HT1080 (cell line): ENCODE measurements at regions not wholly inside any gene's neighbourhood (a gene's known extent, or its start where the extent isn't known, plus 50 kb on each side); places are given as distances from the start of the nearest gene placed in this dataset.

Experiments used
- DNase-seq: peaks from one replicate; pipeline ENCODE4 v3.0.0-alpha.2; 2015; ENCODE audit warnings: low read depth

DNA sequence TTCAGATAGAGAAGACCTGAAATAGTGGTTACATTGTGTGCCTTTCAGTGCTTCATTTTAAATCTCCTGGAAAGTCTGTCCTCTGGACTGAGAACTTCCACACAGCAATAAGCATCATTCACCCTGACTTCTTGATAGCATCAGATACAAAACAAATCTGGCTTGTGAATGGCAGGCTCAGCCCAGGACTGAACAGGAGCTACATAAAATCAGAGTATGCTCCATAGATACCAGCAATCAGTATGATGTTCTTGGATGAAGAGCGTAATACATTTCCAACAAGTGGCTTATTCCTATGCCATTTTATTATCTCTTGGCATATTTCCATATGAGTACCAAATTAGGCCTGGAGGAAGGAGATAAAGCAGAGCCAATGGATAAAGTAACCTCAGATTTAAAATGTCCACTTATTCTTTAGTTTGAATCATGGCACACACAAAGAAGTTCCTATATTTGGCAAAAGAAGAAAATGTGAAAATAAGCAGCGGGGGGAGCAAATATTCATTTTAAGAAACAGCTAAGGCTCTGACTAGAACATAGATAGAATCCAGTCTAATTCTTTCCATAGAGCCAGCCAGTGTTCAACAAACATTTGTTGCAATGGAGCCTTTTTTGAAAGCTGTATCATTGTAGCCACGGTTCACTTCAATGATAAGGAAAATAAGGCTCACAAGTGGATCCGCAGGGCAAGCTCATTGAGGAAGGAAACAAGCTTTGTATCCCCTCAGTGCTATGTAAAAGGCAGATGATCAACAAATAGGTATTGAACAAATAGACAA, 230.8 kb upstream of the CHAC2 start:
- DNase-seq = no peak

DNA sequence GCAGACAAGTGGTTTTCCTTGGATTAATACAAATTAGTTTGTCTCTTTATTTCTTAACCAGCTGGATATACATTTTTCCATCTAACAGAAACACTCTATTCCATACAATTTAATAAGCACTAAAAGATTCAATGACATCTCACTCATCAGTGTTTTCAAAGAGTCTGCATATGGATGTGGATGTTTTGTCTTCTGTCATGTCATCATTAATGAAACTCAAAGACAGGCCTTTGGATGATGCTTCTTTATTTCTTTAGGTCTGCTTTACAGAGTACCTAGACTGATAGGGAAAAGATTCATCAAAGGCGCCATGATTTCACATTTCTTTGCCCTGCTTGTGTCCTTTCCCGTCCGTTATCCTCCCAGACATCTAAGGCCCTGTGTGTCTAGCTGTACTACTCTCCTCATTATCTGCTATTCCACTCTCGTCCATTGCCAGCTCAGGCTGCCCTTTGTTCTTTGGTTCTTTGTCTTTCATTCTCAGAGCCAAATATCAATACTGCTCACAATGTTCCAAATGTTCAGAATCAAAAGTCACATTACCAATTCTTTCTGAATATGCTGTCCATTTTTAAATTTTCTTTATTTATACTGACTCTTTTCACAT, 232.3 kb upstream of the CHAC2 start:
- no peak for DNase-seq

DNA sequence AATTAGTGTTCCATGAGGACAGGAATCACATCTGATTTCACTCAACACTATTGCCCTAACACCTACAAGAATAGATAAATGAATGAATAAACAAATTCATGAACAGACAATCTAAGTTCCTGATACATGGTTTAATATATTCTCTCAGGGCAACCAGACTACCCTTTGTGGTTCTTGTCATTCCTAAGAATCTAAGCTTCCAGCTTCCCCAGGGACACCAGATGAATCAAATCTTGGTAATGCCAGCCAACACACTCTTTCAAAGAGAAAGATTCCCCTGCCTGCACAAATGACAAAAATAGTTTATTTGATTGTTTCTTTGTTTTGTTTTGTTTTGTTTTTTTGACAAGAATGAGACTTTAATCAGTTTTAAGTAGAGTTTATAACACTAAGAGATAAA, 237.5 kb upstream of the CHAC2 start:
- DNase-seq = no peak

DNA sequence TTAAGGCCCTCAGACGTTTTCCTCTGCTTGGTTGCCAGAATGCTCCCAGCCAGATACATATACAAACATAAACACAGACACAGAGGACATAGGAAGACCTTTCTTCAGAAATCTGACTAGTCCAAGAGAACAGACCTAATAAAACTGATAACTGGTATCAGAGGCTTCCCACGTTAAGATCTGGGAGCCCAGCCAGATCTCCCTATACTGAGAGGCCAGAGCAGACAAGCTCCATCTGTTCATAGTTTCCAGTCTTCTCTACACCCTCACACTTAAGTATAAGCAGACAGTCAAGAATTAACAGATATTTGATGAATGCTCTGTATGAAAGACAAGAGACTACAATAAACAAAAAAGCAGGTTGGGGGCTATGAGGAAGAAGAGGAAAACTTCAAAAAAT, 240.5 kb upstream of the CHAC2 start:
- DNase-seq = no peak

DNA sequence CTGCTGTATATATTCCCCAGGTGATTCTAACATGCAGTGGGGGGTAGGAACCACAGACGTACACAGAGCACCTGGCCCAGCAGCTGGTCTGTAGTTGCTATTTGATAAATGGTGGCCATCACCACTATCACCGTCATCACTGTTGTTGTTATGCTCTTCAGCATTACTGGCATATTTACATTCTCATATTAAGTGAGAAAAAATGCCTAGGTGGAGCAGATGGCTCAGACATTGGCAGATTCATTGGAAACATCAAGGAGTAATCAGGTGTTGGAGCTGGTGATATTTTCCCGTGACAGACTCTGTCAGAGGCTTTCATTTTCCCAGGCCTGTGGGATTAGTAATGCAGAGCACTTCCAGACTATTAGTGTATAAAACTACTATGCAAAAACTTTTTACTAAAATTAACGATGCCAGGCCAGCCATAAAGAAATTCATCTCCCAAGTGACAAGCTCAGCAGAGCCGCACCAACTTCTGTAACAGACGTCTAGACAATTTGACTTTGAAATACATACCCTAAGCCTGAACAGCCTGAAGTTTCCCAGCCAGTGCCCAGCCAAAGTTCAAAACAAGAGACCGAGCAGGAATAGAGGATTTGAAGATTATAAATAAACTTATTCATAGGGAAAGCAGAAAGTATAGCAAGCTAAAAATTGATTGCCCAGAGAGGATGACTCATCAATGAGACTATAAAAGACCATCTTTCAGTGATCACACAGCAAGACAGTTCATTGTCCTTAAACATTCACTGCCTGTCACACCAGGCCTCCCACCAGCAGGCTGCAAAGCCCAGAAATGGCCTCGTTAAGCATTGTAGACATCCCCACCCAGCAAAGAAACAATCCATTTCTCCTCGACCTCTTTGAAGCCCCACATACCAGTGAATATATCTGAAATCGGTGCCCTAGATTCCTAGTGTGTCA, 247.4 kb upstream of the CHAC2 start:
- no peak for DNase-seq

DNA sequence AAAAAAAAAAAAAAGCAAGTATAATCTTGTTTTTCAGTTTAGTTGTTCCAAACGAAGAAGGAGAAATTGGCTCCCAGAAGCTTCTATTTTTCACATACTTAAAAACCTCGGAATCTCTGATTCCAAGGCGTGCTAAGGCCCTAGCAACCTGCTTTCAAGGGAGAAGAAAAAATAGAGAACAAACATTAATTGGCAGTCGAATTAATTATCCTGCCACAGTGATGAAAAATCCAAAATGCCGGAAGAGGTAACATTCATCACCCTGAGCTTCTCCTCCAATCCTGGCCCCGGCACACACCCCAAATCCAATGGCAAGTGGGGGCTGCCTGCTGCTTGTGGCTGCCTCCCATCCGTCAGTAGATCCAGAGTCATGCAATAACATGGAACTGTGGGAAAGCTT, 250.2 kb upstream of the CHAC2 start:
- no peak for DNase-seq

DNA sequence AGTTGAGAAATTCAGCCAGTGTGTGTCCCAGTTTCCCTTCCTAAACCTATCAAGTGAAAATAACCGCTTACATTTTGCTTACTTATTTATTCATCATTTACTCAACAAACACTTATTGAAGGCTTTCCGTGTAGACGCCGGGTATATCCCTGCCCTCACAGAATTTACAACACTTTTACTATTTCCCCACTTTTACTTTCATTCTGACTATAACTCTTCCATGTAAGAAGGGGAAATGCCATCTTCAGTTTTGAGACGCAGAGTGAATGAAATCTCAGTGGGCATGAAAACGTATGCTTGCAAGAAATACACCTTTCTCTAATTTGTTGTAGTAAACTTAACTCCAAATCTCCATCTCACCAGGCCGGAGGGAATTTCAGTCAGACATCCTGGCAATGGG, 251.0 kb upstream of the CHAC2 start:
- DNase-seq = no peak

DNA sequence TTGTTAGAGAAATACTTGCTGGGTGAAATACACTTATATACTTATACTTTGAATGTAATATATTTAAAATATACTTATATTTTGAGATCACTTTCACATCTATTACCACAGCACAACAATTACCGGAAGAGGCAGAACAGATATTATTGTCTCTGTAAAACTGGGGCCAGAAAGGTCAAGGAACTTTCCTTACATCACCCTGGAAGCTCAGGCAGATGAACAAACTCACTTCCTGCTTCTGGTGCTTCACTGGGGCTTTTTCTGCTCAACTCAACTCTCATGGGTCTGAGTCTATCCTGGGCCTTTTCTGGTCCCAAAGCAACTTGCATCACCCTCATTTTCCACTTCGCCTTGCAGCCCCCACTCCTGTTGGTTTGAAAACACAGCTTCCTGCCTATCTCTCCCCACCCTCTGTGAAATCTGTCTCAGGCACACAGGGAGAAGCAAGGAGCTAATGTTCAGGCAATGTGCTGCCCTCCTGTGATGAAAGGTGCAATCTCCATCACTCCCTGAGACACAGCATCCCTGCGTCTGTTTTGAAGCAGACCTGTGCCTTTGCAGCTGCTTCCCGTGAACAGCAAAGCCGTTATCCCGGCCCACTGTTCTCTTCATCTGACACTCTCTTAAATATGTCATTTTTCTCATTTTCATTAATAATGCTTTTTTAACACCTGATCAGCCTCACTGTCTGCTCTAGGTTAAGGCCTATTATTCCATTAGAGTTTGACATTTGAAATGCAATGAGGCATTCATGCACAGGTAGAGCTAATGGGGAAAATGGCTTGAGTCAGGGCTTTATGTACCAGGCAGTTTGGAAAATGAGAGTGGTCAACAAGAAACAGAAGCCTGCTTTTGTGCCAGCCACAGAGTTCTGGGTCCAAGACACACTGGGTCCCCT, 251.9 kb upstream of the CHAC2 start:
- DNase-seq = peak; percentile 12

DNA sequence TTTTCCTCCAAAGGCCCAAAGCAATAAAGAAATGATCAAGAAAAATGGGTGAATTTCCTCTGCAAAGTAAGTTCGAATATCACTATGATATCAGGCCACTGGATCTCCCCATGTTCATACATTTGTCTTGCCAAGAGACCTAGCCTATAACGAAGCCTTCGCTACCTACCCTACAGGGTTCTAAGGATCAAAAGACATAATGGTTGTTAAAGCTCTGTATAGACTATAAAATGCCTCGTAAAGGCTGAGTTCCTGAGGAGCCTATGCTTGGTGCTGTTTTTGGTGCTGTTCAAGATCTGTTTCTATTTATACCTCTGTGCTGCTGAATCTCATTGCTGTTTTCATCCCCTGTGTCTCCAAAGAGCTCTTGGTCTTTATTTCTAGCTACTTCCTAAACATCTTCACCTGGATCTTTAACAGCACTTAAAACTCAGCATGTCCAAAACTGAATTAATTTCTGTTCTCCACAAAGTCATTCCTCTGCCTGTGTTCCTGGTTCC, 254.4 kb upstream of the CHAC2 start:
- DNase-seq = no peak

DNA sequence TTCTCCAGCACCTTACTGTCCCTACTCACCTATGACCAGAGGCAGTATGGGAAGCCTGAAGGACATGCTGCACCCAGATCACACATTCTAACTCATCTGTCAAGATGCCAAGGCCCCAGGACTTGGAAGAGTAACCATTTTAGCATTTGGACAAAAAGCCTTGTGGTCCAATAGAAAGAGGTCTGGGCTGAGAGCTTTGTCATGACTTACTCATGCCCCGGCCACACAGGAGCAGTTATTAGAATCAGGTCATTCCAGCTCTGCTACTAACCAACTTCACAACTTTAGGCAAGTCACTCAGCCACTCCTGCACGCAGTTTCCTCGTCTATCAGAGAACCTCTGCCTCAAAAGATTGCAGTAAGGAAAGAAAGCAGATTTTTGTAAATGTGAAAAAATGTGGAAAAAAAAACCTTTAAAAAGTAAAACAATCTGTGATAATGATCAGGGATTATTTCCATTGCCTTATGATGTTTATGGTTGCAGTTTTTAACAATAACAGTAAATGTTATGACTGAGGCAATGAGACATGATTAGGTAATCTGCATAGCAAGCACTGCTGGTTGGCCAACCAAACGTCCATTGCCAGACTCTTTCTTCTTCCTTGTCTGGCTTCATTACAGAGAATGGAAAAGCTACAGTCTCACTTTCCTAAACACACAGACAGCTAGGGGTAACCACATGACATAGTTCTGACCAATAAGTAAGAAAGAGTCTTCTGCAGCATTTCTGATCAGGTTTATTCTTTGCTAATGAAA, 255.4 kb upstream of the CHAC2 start:
- peak; percentile 54 for DNase-seq

DNA sequence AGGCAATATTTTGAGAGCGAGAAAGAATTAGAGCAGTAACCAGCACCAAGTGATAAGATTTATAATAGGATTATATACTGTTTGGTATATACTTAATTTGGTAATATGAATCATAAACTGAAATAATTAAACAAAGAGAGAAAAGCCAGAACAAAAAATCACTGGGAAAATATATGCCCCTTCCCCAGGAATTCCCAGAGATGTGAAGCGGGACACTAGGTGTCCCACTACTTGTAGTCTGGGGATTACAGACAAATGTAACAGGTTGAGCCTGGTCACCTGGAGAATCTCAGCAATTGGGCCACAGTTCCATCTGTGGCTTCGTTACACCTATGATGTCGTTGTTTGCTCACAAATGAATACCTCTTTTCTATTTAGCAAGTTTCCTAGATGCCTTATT, 256.1 kb upstream of the CHAC2 start:
- DNase-seq = no peak

DNA sequence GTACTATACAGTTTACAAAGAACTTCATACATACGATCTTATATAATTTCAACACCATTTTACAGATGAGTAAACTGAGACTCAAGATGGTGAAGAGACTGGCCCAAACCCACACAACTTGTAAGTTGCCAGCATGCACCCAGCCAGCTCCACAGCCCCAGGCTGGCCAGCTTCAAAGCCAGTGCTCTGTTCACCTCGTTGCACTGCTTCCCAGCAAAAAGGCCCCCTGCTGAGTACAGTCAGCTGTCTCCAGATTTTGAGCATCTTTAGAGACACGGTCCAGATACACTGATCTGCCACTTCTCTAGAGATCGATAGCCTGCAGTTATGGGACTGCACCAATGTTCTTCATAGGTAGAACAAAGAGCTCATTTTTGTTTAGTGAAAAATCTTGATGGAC, 257.2 kb upstream of the CHAC2 start:
- DNase-seq = no peak

DNA sequence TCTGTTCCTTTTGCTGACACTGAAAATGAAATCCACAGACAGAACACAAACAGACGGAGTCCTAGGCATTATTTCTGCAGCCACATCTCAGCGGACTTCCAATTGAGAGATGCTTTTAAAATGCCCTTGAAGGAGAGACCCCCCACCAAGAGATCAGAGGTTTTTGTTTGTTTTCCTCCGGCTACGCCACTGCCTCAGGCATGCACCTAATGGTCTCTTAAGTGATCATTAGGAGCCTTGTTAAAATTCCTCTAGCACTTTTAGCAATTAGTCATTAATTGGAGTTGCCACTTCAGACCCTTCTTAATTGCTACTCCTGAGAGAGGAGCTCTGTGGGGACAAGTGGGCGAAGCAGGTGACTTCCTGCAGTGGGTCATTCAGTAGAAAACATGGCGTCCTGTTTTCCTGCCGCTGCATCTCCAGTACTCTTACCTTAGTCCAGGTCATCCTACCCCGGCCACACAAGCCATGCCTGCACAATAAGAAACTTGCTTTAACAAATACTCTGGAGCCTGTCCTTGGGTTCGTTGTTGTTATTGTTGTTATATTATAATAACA, 257.7 kb upstream of the CHAC2 start:
- DNase-seq = no peak

DNA sequence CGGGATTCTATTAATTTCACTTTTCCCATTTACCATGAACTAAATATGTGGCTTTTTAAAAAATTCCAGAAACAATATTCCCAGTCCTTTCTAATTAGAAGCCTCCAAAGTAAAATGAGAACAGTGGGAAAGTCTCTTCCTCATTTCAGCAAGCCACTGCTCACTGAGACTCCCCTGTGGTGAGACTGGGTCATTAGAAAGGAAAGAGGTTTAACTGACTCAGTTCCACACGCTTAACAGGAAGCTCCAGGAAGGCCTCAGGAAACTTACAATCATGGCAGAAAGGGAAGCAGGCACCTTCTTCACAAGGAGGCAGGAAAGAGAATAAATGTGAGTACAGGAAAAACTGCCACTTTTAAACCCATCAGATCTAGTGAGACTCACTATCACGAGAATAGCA, 258.9 kb upstream of the CHAC2 start:
- DNase-seq = peak; percentile 25

DNA sequence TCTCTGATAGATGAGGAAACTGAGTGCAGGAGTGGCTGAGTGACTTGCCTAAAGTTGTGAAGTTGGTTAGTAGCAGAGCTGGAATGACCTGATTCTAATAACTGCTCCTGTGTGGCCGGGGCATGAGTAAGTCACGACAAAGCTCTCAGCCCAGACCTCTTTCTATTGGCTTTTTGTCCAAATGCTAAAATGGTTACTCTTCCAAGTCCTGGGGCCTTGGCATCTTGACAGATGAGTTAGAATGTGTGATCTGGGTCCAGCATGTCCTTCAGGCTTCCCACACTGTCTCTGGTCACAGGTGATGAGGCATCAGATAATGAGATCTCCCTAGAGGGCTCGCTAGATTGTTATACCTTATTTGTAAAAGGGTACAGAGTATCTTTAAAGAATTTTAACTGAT, 260.5 kb upstream of the CHAC2 start:
- DNase-seq = peak; percentile 5

DNA sequence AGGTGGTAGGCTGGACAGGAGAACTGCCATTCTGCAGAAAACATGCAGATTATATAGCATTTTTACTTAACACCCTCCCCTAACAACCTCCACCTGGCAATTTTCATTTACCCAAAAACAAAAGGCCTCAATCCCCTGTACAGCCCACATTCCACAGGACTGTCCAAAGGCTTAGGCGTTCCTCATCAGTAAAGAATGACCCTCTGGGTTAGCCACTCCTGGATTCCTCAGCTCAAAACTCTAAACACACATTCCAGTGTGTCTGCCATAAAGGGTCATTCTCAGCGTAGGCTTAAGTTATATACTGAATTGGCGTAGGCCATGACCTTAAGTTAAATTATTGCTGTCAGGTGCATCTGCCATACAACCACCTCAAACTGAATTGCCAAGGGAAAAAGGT, 261.8 kb upstream of the CHAC2 start:
- DNase-seq = no peak

DNA sequence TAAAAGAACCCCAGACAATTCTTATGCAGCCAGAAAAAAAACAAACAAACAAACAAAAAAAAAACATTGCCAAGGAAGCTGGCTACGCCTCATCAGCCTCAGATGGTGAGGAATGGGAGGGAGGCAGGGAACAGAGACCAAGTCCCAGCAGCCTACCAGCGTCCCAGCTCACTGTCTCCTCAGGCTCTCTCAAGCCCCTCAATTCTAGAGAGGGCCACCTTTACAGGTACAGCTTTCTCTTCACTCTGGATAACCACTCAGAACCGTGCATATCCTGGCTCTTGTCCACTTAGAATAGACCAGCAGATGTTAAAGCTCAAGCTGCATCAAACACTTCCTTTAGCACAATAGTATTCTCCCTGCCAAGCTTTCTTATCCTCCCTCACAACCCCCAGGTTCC, 263.1 kb upstream of the CHAC2 start:
- no peak for DNase-seq

DNA sequence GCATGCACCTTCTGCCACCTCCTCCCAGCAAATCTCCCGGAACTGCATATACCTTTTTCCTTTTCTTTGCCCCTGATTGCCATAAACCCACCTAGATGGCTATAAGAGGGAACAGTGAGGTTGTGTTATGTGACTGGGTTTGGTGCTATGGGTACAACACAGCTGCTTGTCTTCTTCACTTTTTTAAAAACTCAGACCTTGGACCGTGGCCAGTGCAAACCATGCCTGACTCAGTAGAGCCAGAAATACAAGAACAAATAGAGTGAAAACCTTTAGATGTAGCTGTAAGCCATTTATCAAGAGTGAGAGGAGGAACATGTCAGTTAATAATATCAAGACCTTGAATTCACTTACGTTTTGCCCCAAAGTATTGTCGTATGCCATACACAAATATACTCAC, 267.4 kb upstream of the CHAC2 start:
- no peak for DNase-seq

DNA sequence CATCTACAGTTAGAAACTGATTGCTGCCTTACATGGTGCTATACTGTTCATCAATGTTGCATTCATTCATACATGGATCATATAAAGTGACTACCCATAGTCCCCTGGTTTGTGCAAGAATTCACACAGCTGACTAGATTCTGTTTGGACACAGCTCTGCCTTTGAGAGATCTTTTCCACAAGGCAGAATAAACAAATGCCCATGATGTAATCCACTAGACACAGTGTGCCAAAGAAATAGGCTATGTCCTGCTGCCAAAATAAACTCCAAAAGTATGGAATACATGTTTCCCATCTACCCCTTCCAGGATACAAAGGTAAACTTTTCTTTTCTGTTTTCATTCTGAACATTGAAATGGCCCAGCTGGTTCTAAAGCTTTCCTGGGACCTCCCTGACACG, 269.4 kb upstream of the CHAC2 start:
- DNase-seq = no peak

DNA sequence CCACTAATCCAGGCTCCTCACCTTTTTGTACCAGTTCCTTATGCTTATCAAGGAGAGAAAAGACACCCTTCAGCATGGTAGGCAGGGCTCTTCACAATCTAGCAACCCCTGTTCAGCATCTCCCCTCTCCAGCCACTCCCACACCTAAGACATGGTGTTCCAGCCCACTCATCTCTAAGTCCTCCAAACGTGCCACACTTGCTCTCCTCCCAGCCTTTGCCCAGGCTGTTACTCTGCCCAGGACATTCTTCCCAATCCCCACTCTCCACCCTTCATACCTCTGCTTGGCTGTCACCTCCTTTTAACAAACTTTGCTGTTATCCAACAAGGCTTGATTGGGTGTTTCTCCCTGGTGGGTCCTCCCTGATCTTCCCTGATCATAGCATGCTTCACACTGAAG, 270.6 kb upstream of the CHAC2 start:
- no peak for DNase-seq
